K562 (cell line): ENCODE measurements at regions not wholly inside any gene's neighbourhood (a gene's known extent, or its start where the extent isn't known, plus 50 kb on each side); places are given as distances from the start of the nearest gene placed in this dataset.

Experiments used
- ARID1B ChIP-seq: fragments of 450-650 bp; IDR thresholded peaks from 2 replicates; pipeline ENCODE4 v1.6.1; 2016; ENCODE audit warnings: antibody characterized with exemption, mild to moderate bottlenecking, inconsistent platforms
- ATF3 ChIP-seq, 2 experiments: fragments of 450-650 bp in 1 of 2; sonication (generic) in 1 of 2; formaldehyde crosslinking in 1 of 2; IDR thresholded peaks in 1 of 2; conservative IDR thresholded peaks in 1 of 2; 2 replicates each; pipeline versions ENCODE4 v1.6.1 to v1.8.1; 2016 to 2023; ENCODE audit warnings: mild to moderate bottlenecking in 2 of 2, moderate library complexity in 2 of 2, inconsistent platforms in 1 of 2, missing genetic modification reagents in 1 of 2
- C11orf30 ChIP-seq: fragments of 450-650 bp; IDR thresholded peaks from 2 replicates; pipeline ENCODE4 v1.6.1; 2016; ENCODE audit warnings: low read depth, mild to moderate bottlenecking
- E2F8 ChIP-seq: fragments of 450-650 bp; IDR thresholded peaks from 2 replicates; pipeline ENCODE4 v1.7.1; 2018; ENCODE audit warnings: mild to moderate bottlenecking, low read depth; ENCODE audit not compliant: partially characterized antibody
- HMBOX1 ChIP-seq: sonication (generic); IDR thresholded peaks from 2 replicates; pipeline ENCODE4 v1.6.1; 2016
- SMARCA4 ChIP-seq: fragments of 450-650 bp; IDR thresholded peaks from 2 replicates; pipeline ENCODE4 v1.6.1; 2016
- SMARCE1 ChIP-seq: fragments of 450-650 bp; IDR thresholded peaks from 2 replicates; pipeline ENCODE4 v1.7.1; 2016; ENCODE audit warnings: mild to moderate bottlenecking
- ZNF589 ChIP-seq: fragments of 200-800 bp; sonication (Bioruptor generic); IDR thresholded peaks from 2 replicates; pipeline ENCODE4 v1.6.1; 2016; ENCODE audit warnings: low read depth, missing genetic modification characterization, missing compliant biosample characterization

GRCh38 chr12:46657453-46658411 lies 168.1 kb downstream of the SLC38A4 start (continued):
- TF ChIP-seq HMBOX1: peak; percentile 66
- TF ChIP-seq SMARCA4: peak; percentile 54; the same call in 1 of the 2 replicates
- TF ChIP-seq ARID1B: peak; percentile 42; the same call in 1 of the 2 replicates
- peak; percentile 71; the same call in 1 of the 2 replicates for TF ChIP-seq ATF3 (IDR thresholded peaks at IDR 0.05)
- no peak for TF ChIP-seq ATF3 (CRISPR knock-in tag; conservative IDR thresholded peaks at IDR 0.05)
- peak; percentile 41; the same call in 1 of the 2 replicates for TF ChIP-seq SMARCE1
- TF ChIP-seq ZNF589 (CRISPR knock-in tag): peak; percentile 69; the same call in 1 of the 2 replicates
- TF ChIP-seq C11orf30: peak; percentile 42; the same call in 1 of the 2 replicates
- TF ChIP-seq E2F8: no peak
